HepG2 (cell line): ENCODE measurements at regions not wholly inside any gene's neighbourhood (a gene's known extent, or its start where the extent isn't known, plus 50 kb on each side); places are given as distances from the start of the nearest gene placed in this dataset.

Experiments used
- ATAC-seq: fragments of 200-7000 bp; cut with Tn5 transposase; 3 replicates; pipeline ENCODE4 v1.9.1; 2020; ENCODE audit warnings: mild to moderate bottlenecking, moderate library complexity
- BruUV-seq: library from RNA; stranded (reverse); fragments of 400-500 nt; replicated peaks from 2 replicates; lab custom pipeline; 2021; lab: Mats Ljungman, UMichigan
- CTCF ChIA-PET: fragments of 300-600 bp; formaldehyde crosslinking; extraction: SDS; loops from one replicate; lab custom pipeline; 2021; ENCODE audit warnings: low total read pairs, inconsistent platforms, low intra/inter-chr PET ratio; lab: Yijun Ruan, JAX
- POLR2A ChIA-PET: fragments of 350-600 bp; sonication (Branson Sonifier 250); formaldehyde crosslinking; loops from one replicate; lab custom pipeline; 2020; ENCODE audit warnings: antibody characterized with exemption, inconsistent platforms; lab: Yijun Ruan, JAX
- DNase-seq: peaks from one replicate; pipeline ENCODE4 v3.0.0-alpha.2; 2015; ENCODE audit warnings: low spot score
- FAIRE-seq: peaks from 3 replicates; lab custom pipeline; 2011; peaks lifted over from hg19 to GRCh38; lab: Jason Lieb, UNC
- H2AFZ ChIP-seq: one replicate; pipeline ENCODE4 v1.6.1; 2011; ENCODE audit warnings: low read length, inconsistent platforms
- H3K27ac ChIP-seq: fragments of 300-600 bp; 3 replicates; pipeline ENCODE4 v1.8.0; 2011; ENCODE audit warnings: mixed run types, mild to moderate bottlenecking, mixed read lengths, low read length, inconsistent platforms; ENCODE audit not compliant: insufficient read depth; ENCODE audit errors: extremely low read length
- H3K27me3 ChIP-seq, 2 experiments: fragments of 200-600 bp in 1 of 2; 2 replicates in 1 of 2; 3 replicates in 1 of 2; pipeline versions ENCODE4 v1.6.0 to v1.8.0; 2011; ENCODE audit warnings: low read length in 2 of 2, mild to moderate bottlenecking in 2 of 2, moderate library complexity in 2 of 2, inconsistent platforms in 1 of 2; ENCODE audit not compliant: insufficient read depth in 2 of 2, control insufficient read depth in 1 of 2
- H3K36me3 ChIP-seq, 2 experiments: fragments of 200-600 bp in 1 of 2; replicated peaks in 1 of 2; 2 replicates in 1 of 2; 3 replicates in 1 of 2; pipeline versions ENCODE4 v1.5.1 to v1.8.0; 2011; ENCODE audit warnings: low read length in 2 of 2, inconsistent platforms in 1 of 2; ENCODE audit not compliant: insufficient read depth in 2 of 2, control insufficient read depth in 1 of 2
- H3K4me1 ChIP-seq: 2 replicates; pipeline ENCODE4 v1.5.1; 2012; ENCODE audit warnings: low read length, inconsistent platforms; ENCODE audit not compliant: insufficient read depth
- H3K4me2 ChIP-seq: 2 replicates; pipeline ENCODE4 v1.6.0; 2011; ENCODE audit warnings: low read depth, low read length, inconsistent platforms
- H3K4me3 ChIP-seq, 3 experiments: fragments of 200-600 bp in 1 of 3; sonication (generic), shearing (Covaris generic) in 1 of 3; replicated peaks in 1 of 3; 2 replicates each; pipeline ENCODE4 v1.5.1; 2011 to 2016; ENCODE audit warnings: low read length in 3 of 3, inconsistent platforms in 2 of 3, low read depth in 2 of 3, mild to moderate bottlenecking in 2 of 3, control low read depth in 1 of 3, mixed read lengths in 1 of 3; ENCODE audit not compliant: insufficient read depth in 1 of 3
- H3K79me2 ChIP-seq: one replicate; pipeline ENCODE4 v1.6.1; 2011; ENCODE audit warnings: low read length, inconsistent platforms; ENCODE audit not compliant: insufficient read depth
- H3K9ac ChIP-seq: 2 replicates; pipeline ENCODE4 v1.6.0; 2011; ENCODE audit warnings: mild to moderate bottlenecking, low read depth, low read length, inconsistent platforms; ENCODE audit not compliant: insufficient read depth
- H3K9me3 ChIP-seq: 2 replicates; pipeline ENCODE4 v1.5.1; 2012; ENCODE audit warnings: mild to moderate bottlenecking, low read length
- H4K20me1 ChIP-seq: 2 replicates; pipeline ENCODE4 v1.6.0; 2011; ENCODE audit warnings: inconsistent platforms, mild to moderate bottlenecking, low read length, moderate library complexity; ENCODE audit not compliant: insufficient read depth
- CTCF ChIP-seq: sonication (generic); formaldehyde crosslinking; IDR thresholded peaks from 2 replicates; pipeline ENCODE4 v1.5.0; 2020; ENCODE audit warnings: mild to moderate bottlenecking, missing genetic modification reagents, moderate library complexity
- FOXA3 ChIP-seq: IDR thresholded peaks from 2 replicates; pipeline ENCODE4 v1.6.1; 2016; ENCODE audit warnings: missing genetic modification reagents, missing compliant biosample characterization
- GABPA ChIP-seq, 2 experiments: IDR thresholded peaks; 2 replicates each; pipeline ENCODE4 v1.6.1; 2011 to 2016; ENCODE audit warnings: low read depth in 2 of 2, low read length in 1 of 2, missing biosample characterization in 1 of 2, missing genetic modification characterization in 1 of 2
- HNF4G ChIP-seq, 2 experiments: sonication (generic) in 1 of 2; formaldehyde crosslinking in 1 of 2; IDR thresholded peaks; 2 replicates each; pipeline versions ENCODE4 v1.4.0 to v1.6.1; 2011 to 2020; ENCODE audit warnings: borderline replicate concordance in 2 of 2, low read depth in 2 of 2, mild to moderate bottlenecking in 2 of 2, low read length in 1 of 2, missing genetic modification reagents in 1 of 2, moderate library complexity in 1 of 2
- JARID2 ChIP-seq: sonication (generic); formaldehyde crosslinking; IDR thresholded peaks from 2 replicates; pipeline ENCODE4 v1.8.1; 2023; ENCODE audit warnings: missing genetic modification reagents, inconsistent platforms; ENCODE audit not compliant: insufficient replicate concordance
- LCORL ChIP-seq, 2 experiments: fragments of 450-650 bp in 1 of 2; sonication (generic) in 1 of 2; formaldehyde crosslinking in 1 of 2; IDR thresholded peaks; 2 replicates each; pipeline versions ENCODE4 v1.5.0 to v1.6.1; 2017 to 2020; ENCODE audit warnings: antibody characterized with exemption in 1 of 2, missing genetic modification reagents in 1 of 2
- MBD4 ChIP-seq: IDR thresholded peaks from 2 replicates; pipeline ENCODE4 v1.6.1; 2012; ENCODE audit warnings: low read length, inconsistent platforms, borderline replicate concordance
- NR2F1 ChIP-seq, 2 experiments: fragments of 450-650 bp in 1 of 2; formaldehyde crosslinking in 1 of 2; IDR thresholded peaks; 2 replicates each; pipeline versions ENCODE4 v1.5.0 to v1.6.1; 2016 to 2020; ENCODE audit warnings: mild to moderate bottlenecking in 1 of 2, missing compliant biosample characterization in 1 of 2, missing genetic modification reagents in 1 of 2, moderate library complexity in 1 of 2
- NR2F2 ChIP-seq: IDR thresholded peaks from 2 replicates; pipeline ENCODE4 v1.6.1; 2012; ENCODE audit warnings: low read depth, inconsistent platforms, borderline replicate concordance
- SMAD3 ChIP-seq: sonication (generic); formaldehyde crosslinking; IDR thresholded peaks from 2 replicates; pipeline ENCODE4 v1.4.0; 2020; ENCODE audit warnings: missing genetic modification reagents
- SMC3 ChIP-seq: IDR thresholded peaks from 2 replicates; pipeline ENCODE4 v1.6.1; 2011; ENCODE audit warnings: low read length, improper control_type of control experiment
- STAG1 ChIP-seq: sonication (generic); formaldehyde crosslinking; IDR thresholded peaks from 2 replicates; pipeline ENCODE4 v1.4.0; 2020; ENCODE audit warnings: missing genetic modification reagents
- SYNCRIP ChIP-seq: fragments of 200-400 bp; formaldehyde crosslinking; IDR thresholded peaks from 2 replicates; pipeline ENCODE4 v1.6.1; 2018; ENCODE audit warnings: mild to moderate bottlenecking, low read depth, low read length; ENCODE audit not compliant: insufficient read depth
- TEAD3 ChIP-seq: optimal IDR thresholded peaks from 2 replicates; pipeline ENCODE3; 2016; ENCODE audit warnings: borderline replicate concordance
- TRIM24 ChIP-seq: sonication (generic); formaldehyde crosslinking; IDR thresholded peaks from 2 replicates; pipeline ENCODE4 v1.8.0; 2022; ENCODE audit warnings: mild to moderate bottlenecking, missing genetic modification reagents
- ZBTB43 ChIP-seq: sonication (generic); formaldehyde crosslinking; conservative IDR thresholded peaks from 2 replicates; pipeline ENCODE4 v1.4.0; 2020; ENCODE audit warnings: missing genetic modification reagents
- ZNF251 ChIP-seq: sonication (generic); formaldehyde crosslinking; IDR thresholded peaks from 2 replicates; pipeline ENCODE4 v1.9.0; 2021; ENCODE audit warnings: mild to moderate bottlenecking, missing genetic modification reagents
- ZNF253 ChIP-seq: sonication (generic); formaldehyde crosslinking; IDR thresholded peaks from 2 replicates; pipeline ENCODE4 v1.8.0; 2022; ENCODE audit warnings: mild to moderate bottlenecking, missing genetic modification reagents, borderline replicate concordance
- ZNF670 ChIP-seq: sonication (generic); formaldehyde crosslinking; IDR thresholded peaks from 2 replicates; pipeline ENCODE4 v1.8.0; 2022; ENCODE audit warnings: mild to moderate bottlenecking, missing genetic modification reagents, borderline replicate concordance
- WGBS: methylation state at CpG from one replicate; pipeline ENCODE4 v1.1.6; 2017; ENCODE audit warnings: low lambda C conversion rate; 5-methylcytosine and 5-hydroxymethylcytosine counted together
- in situ Hi-C: cut with HindIII; loops from 2 replicates; pipeline ENCODE4 v1.10.0; 2017; ENCODE audit warnings: low pct_unique_long_range_greater_than_20kb; ENCODE audit not compliant: extremely low pct_ligation_motif_present
- intact Hi-C: fragments of 100-400 bp; cut with micrococcal nuclease; formaldehyde crosslinking; loops from one replicate; pipeline ENCODE4 v1.10.0; 2022; ENCODE audit not compliant: unreplicated experiment
- TF ChIP-seq, protein P1 (sequence below): sonication (generic); formaldehyde crosslinking; conservative IDR thresholded peaks from 2 replicates; pipeline ENCODE4 v1.5.0; 2020; ENCODE audit warnings: missing genetic modification reagents

DNA sequence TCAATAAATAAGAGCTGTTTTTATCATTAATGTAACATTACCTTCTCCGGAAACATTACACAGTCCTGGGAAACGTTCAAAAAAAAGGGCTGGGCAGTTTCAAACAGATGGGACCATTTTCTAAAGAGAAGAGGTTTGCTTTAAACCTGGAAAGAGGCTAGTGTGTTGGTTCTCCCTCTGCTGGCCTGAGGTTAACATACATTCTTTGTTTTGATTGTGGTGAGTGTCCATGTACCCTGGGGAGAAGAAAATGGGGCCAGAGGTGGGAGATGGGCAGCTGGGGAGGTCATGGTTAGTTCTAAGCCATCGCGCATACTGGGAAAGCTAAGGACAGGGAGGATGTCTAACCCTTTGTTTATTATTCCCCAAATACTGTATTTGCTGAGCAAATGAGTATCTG, 194.7 kb downstream of the CPEB2 start:
- H2AFZ ChIP-seq: no peak overlapping the region
- FAIRE-seq (peak; percentile 43), ATAC-seq (peak; percentile 82), DNase-seq (peak; percentile 23)
- no peaks in the 10 kb centered on the region for H3K36me3 ChIP-seq
- whole genome bisulfite sequencing: 0% methylated on average over 4 of the region's 4 CpGs
- no peak overlapping the region for H3K9ac ChIP-seq
- ChIA-PET CTCF (no interaction called here), POLR2A (no interaction called here)
- no peak overlapping the region for H3K27ac ChIP-seq
- H3K4me2 ChIP-seq: no peak overlapping the region
- no peaks in the 10 kb centered on the region for H4K20me1 ChIP-seq
- no TSS peak for BruUV-seq
- H3K27me3 ChIP-seq: no peaks in the 10 kb centered on the region
- H3K4me1 ChIP-seq: no peaks in the 10 kb centered on the region
- no peaks in the 10 kb centered on the region for H3K9me3 ChIP-seq
- H3K79me2 ChIP-seq: no peaks in the 10 kb centered on the region
- intact Hi-C loops: loop anchor here (1.0 to 10.0 kb wide), 2 partner anchors 154 to 1542 kb away; no protein-coding TSS in a partner anchor
- H3K4me3 ChIP-seq: no peak overlapping the region
- in situ Hi-C loops: no loop called here
- TF ChIP-seq ZBTB43 (CRISPR knock-in tag) (no peak), MBD4 (no peak), HNF4G (IDR thresholded peaks at IDR 0.05; ENCODE audit: borderline replicate concordance, low read depth, low read length) (no peak), HNF4G (CRISPR knock-in tag; IDR thresholded peaks at IDR 0.05; ENCODE audit: borderline replicate concordance, low read depth) (no peak), STAG1 (CRISPR knock-in tag) (peak; percentile 59), LCORL (IDR thresholded peaks at IDR 0.05) (no peak), LCORL (CRISPR knock-in tag; IDR thresholded peaks at IDR 0.05) (no peak), ZNF253 (CRISPR knock-in tag) (no peak), JARID2 (no peak), NR2F2 (no peak), TRIM24 (no peak), SYNCRIP (no peak), CTCF (CRISPR knock-in tag) (peak; percentile 54), ZNF251 (CRISPR knock-in tag) (no peak), ZNF670 (CRISPR knock-in tag) (no peak), TEAD3 (CRISPR knock-in tag) (no peak), NR2F1 (CRISPR knock-in tag; IDR thresholded peaks at IDR 0.05) (no peak), SMAD3 (CRISPR knock-in tag) (no peak), GABPA (IDR thresholded peaks at IDR 0.05; ENCODE audit: low read depth, low read length) (no peak), GABPA (CRISPR knock-in tag; IDR thresholded peaks at IDR 0.05; ENCODE audit: low read depth) (no peak), SMC3 (peak; percentile 59), FOXA3 (CRISPR knock-in tag) (no peak)
- TF ChIP-seq, protein P1, sequence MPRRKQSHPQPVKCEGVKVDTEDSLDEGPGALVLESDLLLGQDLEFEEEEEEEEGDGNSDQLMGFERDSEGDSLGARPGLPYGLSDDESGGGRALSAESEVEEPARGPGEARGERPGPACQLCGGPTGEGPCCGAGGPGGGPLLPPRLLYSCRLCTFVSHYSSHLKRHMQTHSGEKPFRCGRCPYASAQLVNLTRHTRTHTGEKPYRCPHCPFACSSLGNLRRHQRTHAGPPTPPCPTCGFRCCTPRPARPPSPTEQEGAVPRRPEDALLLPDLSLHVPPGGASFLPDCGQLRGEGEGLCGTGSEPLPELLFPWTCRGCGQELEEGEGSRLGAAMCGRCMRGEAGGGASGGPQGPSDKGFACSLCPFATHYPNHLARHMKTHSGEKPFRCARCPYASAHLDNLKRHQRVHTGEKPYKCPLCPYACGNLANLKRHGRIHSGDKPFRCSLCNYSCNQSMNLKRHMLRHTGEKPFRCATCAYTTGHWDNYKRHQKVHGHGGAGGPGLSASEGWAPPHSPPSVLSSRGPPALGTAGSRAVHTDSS: no peak
